IMR-90 (cell line): ENCODE measurements at regions not wholly inside any gene's neighbourhood (a gene's known extent, or its start where the extent isn't known, plus 50 kb on each side); places are given as distances from the start of the nearest gene placed in this dataset.

Source experiments
- CEBPB ChIP-seq: IDR thresholded peaks from 2 replicates; pipeline ENCODE4 v1.6.1; 2012; ENCODE audit warnings: low read depth, low read length, improper control_type of control experiment
- CHD1 ChIP-seq: IDR thresholded peaks from 2 replicates; pipeline ENCODE4 v1.6.1; 2012; ENCODE audit warnings: low read depth, low read length, improper control_type of control experiment
- CTCF ChIP-seq: conservative IDR thresholded peaks from 2 replicates; pipeline ENCODE4 v1.5.1; 2012; ENCODE audit warnings: mild to moderate bottlenecking, low read depth, low read length, improper control_type of control experiment
- POLR2A ChIP-seq: IDR thresholded peaks from 2 replicates; pipeline ENCODE4 v1.6.1; 2012; ENCODE audit warnings: mild to moderate bottlenecking, low read depth, low read length
- RAD21 ChIP-seq: IDR thresholded peaks from 2 replicates; pipeline ENCODE4 v1.6.1; 2012; ENCODE audit warnings: low read length, improper control_type of control experiment
- RFX5 ChIP-seq: IDR thresholded peaks from 2 replicates; pipeline ENCODE4 v1.8.0; 2012; ENCODE audit warnings: low read depth, mild to moderate bottlenecking, low read length, moderate library complexity
- USF2 ChIP-seq: fragments of 150-350 bp; IDR thresholded peaks from 2 replicates; pipeline ENCODE4 v1.6.1; 2017; ENCODE audit warnings: mild to moderate bottlenecking, antibody characterized with exemption, low read length, low read depth

- TF ChIP-seq CTCF (no peak), CEBPB (no peak), CHD1 (no peak), RAD21 (no peak), POLR2A (no peak), USF2 (no peak), RFX5 (no peak)
Observed at GRCh38 chr12:105502426-105502930, 172.0 kb downstream of the C12orf75 start.
